ENCODE measurements at regions not wholly inside any gene's neighbourhood (a gene's known extent, or its start where the extent isn't known, plus 50 kb on each side); places are given as distances from the start of the nearest gene placed in this dataset.

DNA sequence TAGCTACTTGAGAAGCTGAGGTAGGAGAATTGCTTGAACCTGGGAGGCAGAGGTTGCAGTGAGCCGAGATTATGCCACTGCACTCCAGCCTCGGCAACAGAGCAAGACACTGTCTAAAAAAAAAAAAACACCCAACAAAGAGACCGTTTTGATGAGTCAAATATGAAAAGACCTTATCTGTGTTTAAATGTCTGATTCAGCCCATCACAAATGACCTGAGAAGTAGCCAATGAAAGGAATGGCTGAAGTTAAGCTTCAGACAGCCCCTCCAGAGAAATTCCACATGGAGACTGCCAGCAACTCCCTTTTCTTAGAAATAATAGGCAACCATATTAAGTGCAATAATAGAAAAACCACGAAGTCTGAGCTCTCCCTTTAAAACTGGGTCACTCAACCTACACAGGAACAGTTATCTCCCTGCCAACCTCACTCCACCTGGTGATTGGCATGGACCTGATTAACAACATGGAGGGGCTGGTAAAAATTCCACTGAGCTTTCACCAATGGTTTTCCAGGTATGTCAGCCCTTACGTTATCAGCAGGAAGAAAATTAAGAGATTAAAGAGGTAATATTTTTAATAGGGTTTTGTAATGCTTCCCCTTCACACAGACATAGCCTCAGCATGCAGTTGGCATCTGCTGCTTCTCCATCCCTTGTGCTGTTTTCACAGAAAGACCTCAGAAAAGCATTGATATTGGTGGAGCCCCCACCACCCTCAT lies 238.1 kb upstream of the STT3B start:
- no peak overlapping the region for H3K9ac ChIP-seq (ENCODE audit: low read length)
- no peaks in the 10 kb centered on the region for H3K36me3 ChIP-seq (ENCODE audit: insufficient read depth, low read length)
- no peak overlapping the region for H3K4me2 ChIP-seq (ENCODE audit: low read length)
- no peak overlapping the region for H3K4me3 ChIP-seq (ENCODE audit: insufficient read depth, low read depth, low read length)
- no peaks in the 10 kb centered on the region for H3K9me3 ChIP-seq (ENCODE audit: insufficient read depth, low read depth, low read length)
- Mint-ChIP-seq H3K27ac (ENCODE audit: unreplicated experiment) (no peak overlapping the region), H3K27me3 (ENCODE audit: low read depth, unreplicated experiment) (no peaks in the 10 kb centered on the region), H3K4me1 (ENCODE audit: low read depth, unreplicated experiment) (peaks cover 13% of the 10 kb centered on the region), H3K9me3 (ENCODE audit: unreplicated experiment) (peaks cover 4% of the 10 kb centered on the region), H3K36me3 (ENCODE audit: low read depth, unreplicated experiment) (no peaks in the 10 kb centered on the region), H3K4me3 (ENCODE audit: unreplicated experiment) (no peak overlapping the region)
- H4K20me1 ChIP-seq (ENCODE audit: insufficient read depth, low read length), result no peaks in the 10 kb centered on the region
- H3K4me1 ChIP-seq (ENCODE audit: insufficient read depth, low read length), result no peaks in the 10 kb centered on the region
- H3K27ac ChIP-seq (ENCODE audit: low read depth, low read length), result no peak overlapping the region
- DNase-seq (ENCODE audit: low read depth), result peak; percentile 56
- no peak for TF ChIP-seq EZH2 (IDR thresholded peaks at IDR 0.05; ENCODE audit: insufficient read depth, low read length)
- no peaks in the 10 kb centered on the region for H3K79me2 ChIP-seq (ENCODE audit: insufficient read depth, low read length)
- H2AFZ ChIP-seq (ENCODE audit: low read depth, low read length), result no peak overlapping the region
- FAIRE-seq, result no peak
- H3K27me3 ChIP-seq (ENCODE audit: insufficient read depth, low read length), result no peaks in the 10 kb centered on the region

GRCh38 chr3:31295150-31295765 lies 237.5 kb upstream of the STT3B start:
- peaks cover 5% of the 10 kb centered on the region for H3K27me3 Mint-ChIP-seq (ENCODE audit: low read depth, unreplicated experiment)
- H3K9me3 ChIP-seq (ENCODE audit: insufficient read depth, low read depth, low read length), result no peaks in the 10 kb centered on the region
- no peaks in the 10 kb centered on the region for H3K36me3 Mint-ChIP-seq (ENCODE audit: low read depth, unreplicated experiment)
- no peak overlapping the region for H3K9ac ChIP-seq (ENCODE audit: low read length)
- H3K4me1 Mint-ChIP-seq (ENCODE audit: low read depth, unreplicated experiment), result peaks cover 6% of the 10 kb centered on the region
- H2AFZ ChIP-seq (ENCODE audit: low read depth, low read length), result no peak overlapping the region
- H3K4me3 Mint-ChIP-seq (ENCODE audit: unreplicated experiment), result no peak overlapping the region
- no peak overlapping the region for H3K27ac ChIP-seq (ENCODE audit: low read depth, low read length)
- no peak overlapping the region for H3K4me3 ChIP-seq (ENCODE audit: insufficient read depth, low read depth, low read length)
- H3K27ac Mint-ChIP-seq (ENCODE audit: unreplicated experiment), result no peak overlapping the region
- no peaks in the 10 kb centered on the region for H3K79me2 ChIP-seq (ENCODE audit: insufficient read depth, low read length)
- H4K20me1 ChIP-seq (ENCODE audit: insufficient read depth, low read length), result no peaks in the 10 kb centered on the region
- H3K27me3 ChIP-seq (ENCODE audit: insufficient read depth, low read length), result no peaks in the 10 kb centered on the region
- H3K36me3 ChIP-seq (ENCODE audit: insufficient read depth, low read length), result no peaks in the 10 kb centered on the region
- H3K4me1 ChIP-seq (ENCODE audit: insufficient read depth, low read length), result no peaks in the 10 kb centered on the region
- peaks cover 6% of the 10 kb centered on the region for H3K9me3 Mint-ChIP-seq (ENCODE audit: unreplicated experiment)
- FAIRE-seq (no peak), DNase-seq (ENCODE audit: low read depth) (no peak)
- no peak for TF ChIP-seq EZH2 (IDR thresholded peaks at IDR 0.05; ENCODE audit: insufficient read depth, low read length)
- TF ChIP-seq, protein P1, sequence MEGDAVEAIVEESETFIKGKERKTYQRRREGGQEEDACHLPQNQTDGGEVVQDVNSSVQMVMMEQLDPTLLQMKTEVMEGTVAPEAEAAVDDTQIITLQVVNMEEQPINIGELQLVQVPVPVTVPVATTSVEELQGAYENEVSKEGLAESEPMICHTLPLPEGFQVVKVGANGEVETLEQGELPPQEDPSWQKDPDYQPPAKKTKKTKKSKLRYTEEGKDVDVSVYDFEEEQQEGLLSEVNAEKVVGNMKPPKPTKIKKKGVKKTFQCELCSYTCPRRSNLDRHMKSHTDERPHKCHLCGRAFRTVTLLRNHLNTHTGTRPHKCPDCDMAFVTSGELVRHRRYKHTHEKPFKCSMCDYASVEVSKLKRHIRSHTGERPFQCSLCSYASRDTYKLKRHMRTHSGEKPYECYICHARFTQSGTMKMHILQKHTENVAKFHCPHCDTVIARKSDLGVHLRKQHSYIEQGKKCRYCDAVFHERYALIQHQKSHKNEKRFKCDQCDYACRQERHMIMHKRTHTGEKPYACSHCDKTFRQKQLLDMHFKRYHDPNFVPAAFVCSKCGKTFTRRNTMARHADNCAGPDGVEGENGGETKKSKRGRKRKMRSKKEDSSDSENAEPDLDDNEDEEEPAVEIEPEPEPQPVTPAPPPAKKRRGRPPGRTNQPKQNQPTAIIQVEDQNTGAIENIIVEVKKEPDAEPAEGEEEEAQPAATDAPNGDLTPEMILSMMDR (IDR thresholded peaks at IDR 0.05; ENCODE audit: insufficient read depth, low read depth, low read length), result no peak
- H3K4me2 ChIP-seq (ENCODE audit: low read length), result no peak overlapping the region

DNA sequence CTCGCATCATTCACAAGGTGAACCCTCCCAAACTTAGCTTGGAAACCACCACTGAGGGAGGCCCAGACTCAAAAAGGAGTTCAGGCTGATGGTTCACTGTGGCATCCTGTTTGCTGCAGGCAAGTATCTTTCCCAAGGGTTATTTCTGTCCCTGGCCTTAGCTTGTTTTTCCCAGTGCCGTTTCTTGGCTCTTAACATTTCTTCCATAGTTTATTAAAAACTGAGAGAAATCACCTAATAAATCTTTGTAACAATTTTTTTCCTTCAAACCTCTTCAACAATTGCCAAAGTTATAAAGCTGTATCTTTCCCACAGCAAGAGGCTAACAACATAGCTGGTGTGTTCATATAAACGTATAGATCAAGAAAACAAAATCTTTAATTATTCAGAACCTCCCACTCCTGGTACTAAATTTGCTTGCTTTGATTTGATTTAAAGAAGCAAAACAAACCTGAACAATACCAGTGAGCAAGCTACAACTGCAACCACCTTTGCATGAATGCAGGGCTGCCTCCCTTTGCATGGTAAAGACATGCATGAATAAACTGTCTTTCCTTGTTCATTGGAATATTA lies 234.9 kb upstream of the STT3B start:
- no peak overlapping the region for H3K4me3 ChIP-seq (ENCODE audit: insufficient read depth, low read depth, low read length)
- TF ChIP-seq, protein P1 (IDR thresholded peaks at IDR 0.05; ENCODE audit: insufficient read depth, low read depth, low read length), result no peak
- TF ChIP-seq EZH2 (IDR thresholded peaks at IDR 0.05; ENCODE audit: insufficient read depth, low read length), result no peak
- Mint-ChIP-seq H3K36me3 (ENCODE audit: low read depth, unreplicated experiment) (no peaks in the 10 kb centered on the region), H3K4me3 (ENCODE audit: unreplicated experiment) (no peak overlapping the region), H3K27me3 (ENCODE audit: low read depth, unreplicated experiment) (peaks cover 7% of the 10 kb centered on the region), H3K9me3 (ENCODE audit: unreplicated experiment) (peaks cover 8% of the 10 kb centered on the region), H3K27ac (ENCODE audit: unreplicated experiment) (no peak overlapping the region), H3K4me1 (ENCODE audit: low read depth, unreplicated experiment) (peaks cover 5% of the 10 kb centered on the region)
- H2AFZ ChIP-seq (ENCODE audit: low read depth, low read length), result no peak overlapping the region
- no peaks in the 10 kb centered on the region for H3K36me3 ChIP-seq (ENCODE audit: insufficient read depth, low read length)
- no peaks in the 10 kb centered on the region for H3K79me2 ChIP-seq (ENCODE audit: insufficient read depth, low read length)
- DNase-seq (ENCODE audit: low read depth) (no peak), FAIRE-seq (no peak)
- H3K4me2 ChIP-seq (ENCODE audit: low read length), result no peak overlapping the region
- H3K27me3 ChIP-seq (ENCODE audit: insufficient read depth, low read length), result no peaks in the 10 kb centered on the region
- no peak overlapping the region for H3K27ac ChIP-seq (ENCODE audit: low read depth, low read length)
- H3K4me1 ChIP-seq (ENCODE audit: insufficient read depth, low read length), result no peaks in the 10 kb centered on the region
- H4K20me1 ChIP-seq (ENCODE audit: insufficient read depth, low read length), result no peaks in the 10 kb centered on the region
- no peak overlapping the region for H3K9ac ChIP-seq (ENCODE audit: low read length)
- H3K9me3 ChIP-seq (ENCODE audit: insufficient read depth, low read depth, low read length), result no peaks in the 10 kb centered on the region
